Muscle of leg (tissue), 3 donors: ENCODE measurements at regions not wholly inside any gene's neighbourhood (a gene's known extent, or its start where the extent isn't known, plus 50 kb on each side); places are given as distances from the start of the nearest gene placed in this dataset.
"Not testable (repeated sequence)": the region's sequence is repeated elsewhere in the genome, so short reads cannot be mapped to it uniquely, and the experiment has no call there.

Experiments used
- DNase-seq: peaks from one replicate; pipeline ENCODE4 v3.0.0; 2013
- H3K27ac ChIP-seq: one replicate; pipeline ENCODE4 v1.5.1; 2013; ENCODE audit warnings: mild to moderate bottlenecking, low read length, control low read depth
- H3K27me3 ChIP-seq: one replicate; pipeline ENCODE4 v1.6.1; 2013; ENCODE audit warnings: low read length; ENCODE audit not compliant: control insufficient read depth, insufficient read depth
- H3K36me3 ChIP-seq: one replicate; pipeline ENCODE4 v1.6.1; 2013; ENCODE audit warnings: low read length; ENCODE audit not compliant: control insufficient read depth, insufficient read depth
- H3K4me1 ChIP-seq: one replicate; pipeline ENCODE4 v1.6.1; 2013; ENCODE audit warnings: low read length; ENCODE audit not compliant: control insufficient read depth, insufficient read depth
- H3K4me3 ChIP-seq: one replicate; pipeline ENCODE4 v1.5.1; 2013; ENCODE audit warnings: low read length, control low read depth
- H3K9me3 ChIP-seq: replicated peaks from 2 replicates; pipeline ENCODE4 v1.6.1; 2013; ENCODE audit warnings: low read depth, low read length; ENCODE audit not compliant: control insufficient read depth
- WGBS: methylation state at CpG from one replicate; pipeline ENCODE4 v1.1.5; 2013; ENCODE audit warnings: missing lambda C conversion rate; ENCODE audit not compliant: insufficient coverage; 5-methylcytosine and 5-hydroxymethylcytosine counted together

DNA sequence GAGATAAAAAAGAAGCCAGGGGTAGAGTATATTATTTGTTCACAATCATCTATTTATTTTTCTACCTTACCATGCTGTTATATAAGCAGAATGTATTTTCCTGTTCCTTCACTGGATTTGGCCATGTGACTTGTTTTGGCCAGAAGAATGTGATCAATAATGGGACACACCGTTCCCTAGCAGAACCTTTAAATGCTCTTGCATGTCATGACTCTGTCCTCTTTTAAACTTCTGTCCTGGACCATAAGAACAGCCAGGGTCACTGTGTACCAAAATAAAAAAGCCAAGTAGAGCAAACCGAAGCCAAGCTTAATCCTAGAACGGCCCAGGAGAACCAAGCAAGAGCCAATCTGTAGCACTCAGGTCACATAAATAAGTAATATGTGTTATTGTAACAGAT is 1682.4 kb downstream of the LRRC4C start:
- no peak for DNase-seq
- Histone ChIP-seq H3K27ac (no peak overlapping the region), H3K27me3 (no peaks in the 10 kb centered on the region), H3K9me3 (no peaks in the 10 kb centered on the region), H3K36me3 (no peaks in the 10 kb centered on the region), H3K4me3 (no peak overlapping the region), H3K4me1 (no peaks in the 10 kb centered on the region)
- no CpG with 5 or more reads among the region's 3 CpGs for WGBS

GRCh38 chr11:39772525-39773137 is 1686.8 kb downstream of the LRRC4C start:
- no peak for DNase-seq
- H3K27ac ChIP-seq, result no peak overlapping the region
- H3K4me3 ChIP-seq, result no peak overlapping the region
- WGBS, result 40% methylated on average over 1 of the region's 1 CpG
- no peaks in the 10 kb centered on the region for H3K9me3 ChIP-seq
- H3K4me1 ChIP-seq, result no peaks in the 10 kb centered on the region
- no peaks in the 10 kb centered on the region for H3K36me3 ChIP-seq
- H3K27me3 ChIP-seq, result no peaks in the 10 kb centered on the region

DNA sequence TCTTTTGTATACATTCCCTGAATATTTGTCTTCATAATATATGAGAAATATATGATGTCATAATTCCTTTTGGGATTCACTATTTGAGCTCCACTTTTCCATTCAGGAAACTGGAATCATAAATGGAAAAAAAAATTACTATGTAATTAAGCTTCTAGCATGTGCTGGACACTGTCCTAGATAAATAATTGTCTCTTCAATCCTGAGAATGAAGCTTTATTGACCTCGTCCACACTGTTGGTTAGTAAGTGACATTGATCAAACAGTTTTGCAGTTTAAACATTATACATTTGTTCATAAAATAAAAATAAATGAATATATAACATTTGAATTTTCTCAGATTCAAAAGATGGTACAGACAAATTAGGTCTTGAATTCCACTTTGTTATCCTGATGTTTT is 1691.2 kb downstream of the LRRC4C start:
- H3K27ac ChIP-seq, result no peak overlapping the region
- H3K4me1 ChIP-seq, result no peaks in the 10 kb centered on the region
- H3K27me3 ChIP-seq, result no peaks in the 10 kb centered on the region
- DNase-seq, result peak; percentile 9
- H3K36me3 ChIP-seq, result no peaks in the 10 kb centered on the region
- no CpG with 5 or more reads among the region's 1 CpG for WGBS
- no peaks in the 10 kb centered on the region for H3K9me3 ChIP-seq
- no peak overlapping the region for H3K4me3 ChIP-seq

GRCh38 chr11:39745401-39745800 is 1714.1 kb downstream of the LRRC4C start:
- 89% methylated on average over 5 of the region's 6 CpGs for whole genome bisulfite sequencing
- no peaks in the 10 kb centered on the region for H3K4me1 ChIP-seq
- no peaks in the 10 kb centered on the region for H3K9me3 ChIP-seq
- no peaks in the 10 kb centered on the region for H3K27me3 ChIP-seq
- H3K27ac ChIP-seq, result no peak overlapping the region
- no peak for DNase-seq
- H3K4me3 ChIP-seq, result no peak overlapping the region
- H3K36me3 ChIP-seq, result no peaks in the 10 kb centered on the region

GRCh38 chr11:39741066-39741465 is 1718.4 kb downstream of the LRRC4C start:
- WGBS, result no CpG with 5 or more reads among the region's 2 CpGs
- no peaks in the 10 kb centered on the region for H3K4me1 ChIP-seq
- no peak for DNase-seq
- no peak overlapping the region for H3K27ac ChIP-seq
- no peak overlapping the region for H3K4me3 ChIP-seq
- no peaks in the 10 kb centered on the region for H3K36me3 ChIP-seq
- H3K9me3 ChIP-seq, result no peaks in the 10 kb centered on the region
- H3K27me3 ChIP-seq, result no peaks in the 10 kb centered on the region

- H3K4me1 ChIP-seq, H3K27me3 ChIP-seq, H3K36me3 ChIP-seq, H3K27ac ChIP-seq, H3K4me3 ChIP-seq, DNase-seq, H3K9me3 ChIP-seq: not testable (repeated sequence)
- WGBS, result 30% methylated on average over 4 of the region's 7 CpGs
Measured at GRCh38 chr11:39736351-39736750, 1723.1 kb downstream of the LRRC4C start.

DNA sequence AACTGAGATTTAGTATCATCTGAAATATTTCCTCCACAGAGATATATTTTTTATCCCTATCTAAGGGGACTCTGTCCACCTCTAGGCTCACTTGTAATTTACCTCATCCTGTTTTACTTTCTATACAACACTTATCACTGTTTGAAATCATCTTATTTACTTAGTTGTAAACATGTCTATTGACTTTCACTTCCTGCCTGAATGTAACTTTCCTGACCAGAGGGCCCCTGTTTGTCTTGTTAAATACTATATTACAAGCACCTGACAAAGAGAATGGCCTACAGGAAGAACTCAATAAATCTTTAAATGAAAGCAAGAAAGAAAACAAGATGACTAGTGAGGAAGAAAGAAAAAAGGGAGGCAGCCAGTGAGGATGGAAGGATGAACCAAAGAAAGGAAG is 1727.5 kb downstream of the LRRC4C start:
- Histone ChIP-seq H3K36me3 (no peaks in the 10 kb centered on the region), H3K4me3 (no peak overlapping the region), H3K27me3 (no peaks in the 10 kb centered on the region), H3K27ac (no peak overlapping the region), H3K9me3 (no peaks in the 10 kb centered on the region), H3K4me1 (no peaks in the 10 kb centered on the region)
- DNase-seq, result no peak

GRCh38 chr11:39725081-39725480 is 1734.4 kb downstream of the LRRC4C start:
- Histone ChIP-seq H3K4me1 (no peaks in the 10 kb centered on the region), H3K27ac (no peak overlapping the region), H3K4me3 (no peak overlapping the region), H3K27me3 (no peaks in the 10 kb centered on the region), H3K9me3 (no peaks in the 10 kb centered on the region), H3K36me3 (no peaks in the 10 kb centered on the region)
- DNase-seq, result no peak
- 72% methylated on average over 3 of the region's 3 CpGs for WGBS

DNA sequence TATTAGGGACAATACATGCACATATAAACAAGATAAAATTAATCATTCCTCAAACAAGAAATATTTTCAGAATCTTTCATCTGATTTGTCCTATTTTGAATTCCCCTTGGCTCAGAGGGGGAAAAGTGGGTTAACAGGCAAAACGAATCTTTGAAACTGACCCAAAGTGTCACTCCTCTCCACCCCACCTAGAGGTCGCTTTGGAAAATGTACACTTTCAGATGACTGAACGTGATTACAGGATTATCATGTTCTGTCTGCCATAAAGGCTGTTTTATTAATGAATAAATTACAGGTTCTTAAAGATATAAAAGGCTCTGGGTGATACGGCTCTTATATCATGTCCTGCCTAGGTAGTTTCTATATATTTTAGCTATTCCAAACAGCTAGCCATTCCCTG is 1735.0 kb downstream of the LRRC4C start:
- no CpG with 5 or more reads among the region's 4 CpGs for whole genome bisulfite sequencing
- no peak overlapping the region for H3K27ac ChIP-seq
- no peak for DNase-seq
- H3K9me3 ChIP-seq, result no peaks in the 10 kb centered on the region
- no peaks in the 10 kb centered on the region for H3K36me3 ChIP-seq
- H3K27me3 ChIP-seq, result no peaks in the 10 kb centered on the region
- H3K4me3 ChIP-seq, result no peak overlapping the region
- no peaks in the 10 kb centered on the region for H3K4me1 ChIP-seq

- no CpG with 5 or more reads among the region's 2 CpGs for WGBS
- no peaks in the 10 kb centered on the region for H3K36me3 ChIP-seq
- H3K4me3 ChIP-seq, result no peak overlapping the region
- H3K9me3 ChIP-seq, result no peaks in the 10 kb centered on the region
- no peaks in the 10 kb centered on the region for H3K27me3 ChIP-seq
- H3K4me1 ChIP-seq, result no peaks in the 10 kb centered on the region
- DNase-seq, result no peak
- no peak overlapping the region for H3K27ac ChIP-seq
Measured at GRCh38 chr11:39712581-39712980, 1746.9 kb downstream of the LRRC4C start.

DNA sequence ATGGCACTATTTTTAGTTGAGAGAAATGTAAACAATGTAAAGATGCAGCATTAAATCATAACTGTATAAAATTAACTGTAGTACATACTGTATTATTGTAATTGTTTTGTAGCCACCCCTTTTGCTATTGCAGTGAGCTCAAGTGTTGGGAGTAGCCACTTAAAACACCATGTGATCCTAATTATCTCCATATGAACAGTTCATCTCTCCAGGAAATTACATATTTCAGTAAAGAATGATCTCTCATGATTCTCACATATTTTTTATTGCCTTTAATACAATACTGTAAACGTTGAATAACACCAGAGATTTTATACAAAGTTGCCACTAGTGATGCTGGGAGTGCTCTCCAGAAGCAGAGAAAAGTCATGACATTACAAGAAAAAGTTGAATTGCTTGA is 1768.6 kb downstream of the LRRC4C start:
- no peak overlapping the region for H3K4me3 ChIP-seq
- no CpG with 5 or more reads among the region's 1 CpG for WGBS
- H3K36me3 ChIP-seq, result no peaks in the 10 kb centered on the region
- H3K9me3 ChIP-seq, result no peaks in the 10 kb centered on the region
- H3K27me3 ChIP-seq, result no peaks in the 10 kb centered on the region
- peak; percentile 66 for DNase-seq
- H3K27ac ChIP-seq, result no peak overlapping the region
- no peaks in the 10 kb centered on the region for H3K4me1 ChIP-seq
